ENCODE measurements at regions not wholly inside any gene's neighbourhood (a gene's known extent, or its start where the extent isn't known, plus 50 kb on each side); places are given as distances from the start of the nearest gene placed in this dataset.

GRCh38 chr13:73721571-73721970 is 412.6 kb downstream of the KLF12 start:
- Mint-ChIP-seq H3K4me3 (no peak overlapping the region), H3K4me1 (no peaks in the 10 kb centered on the region), H3K9me3 (peaks cover 0 to 3% (median 0%) of the 10 kb centered on the region in 7 donors), H3K27ac (no peak overlapping the region), H3K36me3 (no peaks in the 10 kb centered on the region), H3K27me3 (ENCODE audit: low read depth in 3 of 3) (peaks cover 0 to 2% (median 2%) of the 10 kb centered on the region in 3 donors)
- H3K4me2 ChIP-seq (replicated peaks; ENCODE audit: extremely low read depth, low read length, poor library complexity, severe bottlenecking) = no peak overlapping the region
- H3K9ac ChIP-seq (ENCODE audit: insufficient read depth, low read length, poor library complexity, severe bottlenecking) = no peak overlapping the region
- H3K4me1 ChIP-seq (ENCODE audit: control insufficient read depth in 1 of 2, insufficient read depth in 2 of 2, low read length in 2 of 2) = no peaks in the 10 kb centered on the region
- H3K27ac ChIP-seq (ENCODE audit: low read depth in 1 of 2, low read length in 2 of 2) = no peak overlapping the region
- intact Hi-C loops (cut with micrococcal nuclease) = no loop called here
- no peaks in the 10 kb centered on the region for H4K20me1 ChIP-seq (ENCODE audit: insufficient read depth, low read length)
- DNase-seq = no peak
- H3K27me3 ChIP-seq (ENCODE audit: control insufficient read depth in 2 of 2, insufficient read depth in 2 of 2, low read length in 2 of 2) = no peaks in the 10 kb centered on the region
- no peaks in the 10 kb centered on the region for H3K36me3 ChIP-seq (replicated peaks in 1 of 2; ENCODE audit: control insufficient read depth in 1 of 2, insufficient read depth in 2 of 2, low read length in 2 of 2)
- no peak for TF ChIP-seq CTCF (IDR thresholded peaks at IDR 0.05)
- no peak overlapping the region for H2AFZ ChIP-seq (ENCODE audit: insufficient read depth, low read depth, low read length, poor library complexity, severe bottlenecking)
- H3K9me3 ChIP-seq (replicated peaks in 1 of 2; ENCODE audit: control insufficient read depth in 1 of 2, insufficient read depth in 1 of 2, low read length in 2 of 2) = no peaks in the 10 kb centered on the region
- no CpG with 5 or more reads among the region's 4 CpGs for WGBS (ENCODE audit: insufficient coverage)
- H3K4me3 ChIP-seq (replicated peaks in 1 of 3; ENCODE audit: low read depth in 2 of 3, low read length in 3 of 3) = no peak overlapping the region
- no peaks in the 10 kb centered on the region for H3K79me2 ChIP-seq (ENCODE audit: insufficient read depth, low read length)

- H3K9me3 Mint-ChIP-seq = peaks cover 0 to 3% (median 0%) of the 10 kb centered on the region in 7 donors
- H3K36me3 ChIP-seq (replicated peaks in 1 of 2; ENCODE audit: control insufficient read depth in 1 of 2, insufficient read depth in 2 of 2, low read length in 2 of 2) = no peaks in the 10 kb centered on the region
- H3K27me3 ChIP-seq (ENCODE audit: control insufficient read depth in 2 of 2, insufficient read depth in 2 of 2, low read length in 2 of 2) = no peaks in the 10 kb centered on the region
- H3K4me1 Mint-ChIP-seq = no peaks in the 10 kb centered on the region
- no peak for DNase-seq
- no CpG with 5 or more reads among the region's 5 CpGs for WGBS (ENCODE audit: insufficient coverage)
- no peaks in the 10 kb centered on the region for H3K79me2 ChIP-seq (ENCODE audit: insufficient read depth, low read length)
- H3K4me2 ChIP-seq (replicated peaks; ENCODE audit: extremely low read depth, low read length, poor library complexity, severe bottlenecking) = no peak overlapping the region
- H3K27ac ChIP-seq (ENCODE audit: low read depth in 1 of 2, low read length in 2 of 2) = no peak overlapping the region
- no peak overlapping the region for H3K4me3 ChIP-seq (replicated peaks in 1 of 3; ENCODE audit: low read depth in 2 of 3, low read length in 3 of 3)
- H3K27ac Mint-ChIP-seq = no peak overlapping the region
- no peaks in the 10 kb centered on the region for H3K36me3 Mint-ChIP-seq
- no peak overlapping the region for H3K9ac ChIP-seq (ENCODE audit: insufficient read depth, low read length, poor library complexity, severe bottlenecking)
- H3K27me3 Mint-ChIP-seq (ENCODE audit: low read depth in 3 of 3) = peaks cover 0 to 2% (median 2%) of the 10 kb centered on the region in 3 donors
- no peaks in the 10 kb centered on the region for H3K4me1 ChIP-seq (ENCODE audit: control insufficient read depth in 1 of 2, insufficient read depth in 2 of 2, low read length in 2 of 2)
- TF ChIP-seq CTCF (IDR thresholded peaks at IDR 0.05) = no peak
- H2AFZ ChIP-seq (ENCODE audit: insufficient read depth, low read depth, low read length, poor library complexity, severe bottlenecking) = no peak overlapping the region
- H3K9me3 ChIP-seq (replicated peaks in 1 of 2; ENCODE audit: control insufficient read depth in 1 of 2, insufficient read depth in 1 of 2, low read length in 2 of 2) = no peaks in the 10 kb centered on the region
- H4K20me1 ChIP-seq (ENCODE audit: insufficient read depth, low read length) = no peaks in the 10 kb centered on the region
- no peak overlapping the region for H3K4me3 Mint-ChIP-seq
- intact Hi-C loops (cut with micrococcal nuclease) = no loop called here
Measured at GRCh38 chr13:73720216-73720840, 413.9 kb downstream of the KLF12 start.

Data from CD14-positive monocyte (primary cell).